HEK293 (cell line): ENCODE measurements at regions not wholly inside any gene's neighbourhood (a gene's known extent, or its start where the extent isn't known, plus 50 kb on each side); places are given as distances from the start of the nearest gene placed in this dataset.

ENCODE experiments used
- ELK4 ChIP-seq: IDR thresholded peaks from 2 replicates; pipeline ENCODE4 v1.6.1; 2011; ENCODE audit warnings: mild to moderate bottlenecking, low read depth, low read length, borderline replicate concordance
- HOXA7 ChIP-seq: sonication (generic); formaldehyde crosslinking; IDR thresholded peaks from 2 replicates; pipeline ENCODE4 v1.8.1; 2022; ENCODE audit warnings: missing genetic modification reagents, borderline replicate concordance
- OVOL3 ChIP-seq: fragments of 450-650 bp; formaldehyde crosslinking; IDR thresholded peaks from 2 replicates; pipeline ENCODE4 v1.5.1; 2016; ENCODE audit warnings: missing biosample characterization, missing genetic modification characterization
- PRDM10 ChIP-seq: fragments of 450-650 bp; formaldehyde crosslinking; IDR thresholded peaks from 2 replicates; pipeline ENCODE4 v1.5.1; 2016; ENCODE audit warnings: missing biosample characterization, missing genetic modification characterization
- PRDM2 ChIP-seq: fragments of 450-650 bp; formaldehyde crosslinking; IDR thresholded peaks from 2 replicates; pipeline ENCODE4 v1.5.1; 2016; ENCODE audit warnings: missing biosample characterization, missing genetic modification characterization, borderline replicate concordance
- SETDB1 ChIP-seq: IDR thresholded peaks from one replicate; pipeline ENCODE4 v1.6.1; 2017; ENCODE audit warnings: mild to moderate bottlenecking, low read length, moderate library complexity, mixed read lengths; ENCODE audit not compliant: insufficient read length
- ZBTB48 ChIP-seq: fragments of 450-650 bp; formaldehyde crosslinking; IDR thresholded peaks from 2 replicates; pipeline ENCODE4 v1.5.1; 2016; ENCODE audit warnings: missing biosample characterization, missing genetic modification characterization
- ZBTB7A ChIP-seq: fragments of 450-650 bp; formaldehyde crosslinking; IDR thresholded peaks from 2 replicates; pipeline ENCODE4 v1.5.1; 2016; ENCODE audit warnings: low read depth, missing biosample characterization, missing genetic modification characterization
- ZFP69B ChIP-seq: fragments of 450-650 bp; formaldehyde crosslinking; IDR thresholded peaks from 2 replicates; pipeline ENCODE4 v1.5.1; 2016; ENCODE audit warnings: missing biosample characterization, missing genetic modification characterization
- ZNF362 ChIP-seq: fragments of 450-650 bp; formaldehyde crosslinking; IDR thresholded peaks from 2 replicates; pipeline ENCODE4 v1.5.1; 2016; ENCODE audit warnings: missing biosample characterization, missing genetic modification characterization
- ZNF488 ChIP-seq: fragments of 450-650 bp; formaldehyde crosslinking; IDR thresholded peaks from 2 replicates; pipeline ENCODE4 v1.5.1; 2016; ENCODE audit warnings: missing biosample characterization, missing genetic modification characterization
- ZNF521 ChIP-seq: fragments of 450-650 bp; formaldehyde crosslinking; IDR thresholded peaks from 2 replicates; pipeline ENCODE4 v1.5.1; 2017; ENCODE audit warnings: missing biosample characterization, mild to moderate bottlenecking, missing genetic modification characterization
- ZNF560 ChIP-seq: fragments of 450-650 bp; formaldehyde crosslinking; IDR thresholded peaks from 2 replicates; pipeline ENCODE4 v1.5.1; 2017; ENCODE audit warnings: missing biosample characterization, missing genetic modification characterization, borderline replicate concordance
- ZNF580 ChIP-seq: fragments of 450-650 bp; formaldehyde crosslinking; IDR thresholded peaks from 2 replicates; pipeline ENCODE4 v1.5.1; 2016; ENCODE audit warnings: missing biosample characterization, missing genetic modification characterization
- ZNF639 ChIP-seq: fragments of 450-650 bp; formaldehyde crosslinking; IDR thresholded peaks from 2 replicates; pipeline ENCODE4 v1.5.1; 2016; ENCODE audit warnings: missing biosample characterization, missing genetic modification characterization
- ZNF658 ChIP-seq: fragments of 450-650 bp; formaldehyde crosslinking; IDR thresholded peaks from 2 replicates; pipeline ENCODE4; 2016; ENCODE audit warnings: missing biosample characterization, missing genetic modification characterization
- ZNF701 ChIP-seq: fragments of 450-650 bp; formaldehyde crosslinking; IDR thresholded peaks from 2 replicates; pipeline ENCODE4 v1.5.1; 2016; ENCODE audit warnings: missing biosample characterization, missing genetic modification characterization
- ZNF777 ChIP-seq: fragments of 450-650 bp; formaldehyde crosslinking; IDR thresholded peaks from 2 replicates; pipeline ENCODE4 v1.5.1; 2017; ENCODE audit warnings: missing biosample characterization, missing genetic modification characterization, borderline replicate concordance
- ZNF792 ChIP-seq: fragments of 450-650 bp; formaldehyde crosslinking; IDR thresholded peaks from 2 replicates; pipeline ENCODE4 v1.5.1; 2016; ENCODE audit warnings: missing biosample characterization, missing genetic modification characterization
- ZSCAN18 ChIP-seq: fragments of 450-650 bp; formaldehyde crosslinking; IDR thresholded peaks from 2 replicates; pipeline ENCODE4 v1.5.1; 2016; ENCODE audit warnings: missing biosample characterization, missing genetic modification characterization
- ZSCAN30 ChIP-seq: fragments of 450-650 bp; IDR thresholded peaks from 2 replicates; pipeline ENCODE4 v1.5.1; 2018; ENCODE audit warnings: missing biosample characterization, mild to moderate bottlenecking, missing genetic modification characterization, moderate library complexity

- TF ChIP-seq ZNF639 (tag by site-specific recombination) (no peak; the same call in none of the 2 replicates), ZBTB7A (tag by site-specific recombination) (no peak), HOXA7 (no peak), ZNF560 (tag by site-specific recombination) (no peak), ZSCAN18 (tag by site-specific recombination) (no peak), ZNF362 (tag by site-specific recombination) (no peak), ZNF488 (peak; percentile 96), SETDB1 (no peak), ZFP69B (tag by site-specific recombination) (no peak), ZNF777 (no peak), ELK4 (no peak), PRDM2 (tag by site-specific recombination) (no peak), ZNF792 (tag by site-specific recombination) (no peak), PRDM10 (tag by site-specific recombination) (peak; percentile 60), ZNF580 (tag by site-specific recombination) (peak; percentile 95), ZNF658 (no peak), ZNF701 (no peak), ZBTB48 (tag by site-specific recombination) (peak; percentile 25; the same call in 1 of the 2 replicates), OVOL3 (peak; percentile 93), ZNF521 (tag by site-specific recombination) (no peak), ZSCAN30 (tag by site-specific recombination) (peak; percentile 91; the same call in 1 of the 2 replicates)
Observed at GRCh38 chr17:14622615-14623101, 321.8 kb downstream of the HS3ST3B1 start (continued).
